HuH-7 (cell line): ENCODE measurements at regions not wholly inside any gene's neighbourhood (a gene's known extent, or its start where the extent isn't known, plus 50 kb on each side); places are given as distances from the start of the nearest gene placed in this dataset.
"Not testable (repeated sequence)": the region's sequence is repeated elsewhere in the genome, so short reads cannot be mapped to it uniquely, and the experiment has no call there.

ENCODE experiments used
- DNase-seq: peaks from one replicate; pipeline ENCODE4 v3.0.0; 2011; ENCODE audit warnings: low spot score

DNA sequence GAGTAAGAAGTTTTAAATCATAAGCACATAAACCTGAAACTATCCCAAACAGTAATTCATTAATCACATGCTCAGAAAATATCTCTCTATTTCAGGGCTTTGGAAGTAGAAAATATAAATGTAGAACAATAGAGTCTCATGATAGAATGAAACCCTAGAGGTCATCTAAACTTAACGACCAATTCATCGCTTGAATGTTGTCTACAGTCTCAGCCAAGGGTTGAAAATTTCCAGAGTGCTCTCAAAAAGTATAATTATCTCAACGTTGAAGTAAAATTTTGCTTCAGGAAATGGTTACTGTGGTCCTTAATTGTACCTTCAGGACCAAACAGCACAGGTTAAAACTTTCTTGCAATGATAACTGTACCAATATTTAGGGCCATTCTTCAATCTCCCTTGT lies 1053.6 kb upstream of the SEL1L start:
- DNase-seq, result no peak

DNA sequence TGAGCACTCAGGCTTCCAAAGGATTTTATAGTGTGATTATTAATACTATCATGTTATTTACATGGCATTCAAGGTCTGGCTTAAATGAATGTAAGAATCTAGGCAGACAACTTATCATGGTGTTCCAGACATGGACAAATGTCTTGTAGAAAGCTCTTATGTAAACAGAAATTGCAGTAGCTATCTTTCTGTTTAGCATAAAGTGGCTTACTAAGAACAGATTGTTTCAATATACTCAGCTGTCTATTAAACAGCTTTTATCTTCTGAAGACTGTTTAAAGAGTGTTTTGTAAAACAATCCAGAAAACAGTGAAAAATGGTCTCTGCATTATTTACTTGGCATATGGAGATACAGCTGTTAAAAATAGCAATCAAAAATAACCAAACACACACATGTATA lies 1061.8 kb upstream of the SEL1L start:
- no peak for DNase-seq

DNA sequence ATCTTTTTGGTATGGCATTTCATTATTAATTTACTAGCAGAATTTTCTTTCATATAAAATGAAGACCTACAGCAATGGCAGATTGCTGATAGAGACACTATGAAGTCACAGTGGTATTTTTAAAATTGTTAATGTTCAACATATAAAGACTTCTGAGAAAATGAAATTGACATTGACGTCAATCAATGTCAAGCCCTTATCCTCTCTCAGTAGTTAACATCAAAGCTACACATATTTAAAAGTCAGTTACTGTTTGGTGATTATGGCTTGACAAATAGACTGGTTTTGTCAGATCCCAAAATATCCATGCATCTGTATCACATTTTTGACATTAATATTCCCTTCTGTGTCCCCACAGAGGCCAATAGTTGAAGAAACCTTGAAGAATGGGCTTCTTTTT lies 1069.1 kb upstream of the SEL1L start:
- no peak for DNase-seq

DNA sequence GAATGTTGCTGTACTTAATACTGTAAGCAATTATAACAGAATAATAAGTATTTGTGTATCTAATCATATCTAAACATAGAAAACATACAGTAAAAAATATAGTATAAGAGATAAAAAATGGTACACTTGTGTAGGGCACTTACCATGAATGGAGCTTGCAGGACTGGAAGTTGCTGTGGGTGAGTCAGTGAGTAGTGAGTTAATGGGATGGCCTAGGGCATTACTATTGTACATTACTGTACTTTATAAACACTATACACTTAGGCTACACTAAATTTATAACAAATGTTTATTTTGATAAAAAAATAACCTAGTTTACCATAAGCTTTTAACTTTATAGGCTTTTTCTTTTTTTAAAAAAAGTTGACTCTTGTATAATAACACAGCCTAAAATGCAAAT lies 1071.2 kb upstream of the SEL1L start:
- DNase-seq, result no peak

DNA sequence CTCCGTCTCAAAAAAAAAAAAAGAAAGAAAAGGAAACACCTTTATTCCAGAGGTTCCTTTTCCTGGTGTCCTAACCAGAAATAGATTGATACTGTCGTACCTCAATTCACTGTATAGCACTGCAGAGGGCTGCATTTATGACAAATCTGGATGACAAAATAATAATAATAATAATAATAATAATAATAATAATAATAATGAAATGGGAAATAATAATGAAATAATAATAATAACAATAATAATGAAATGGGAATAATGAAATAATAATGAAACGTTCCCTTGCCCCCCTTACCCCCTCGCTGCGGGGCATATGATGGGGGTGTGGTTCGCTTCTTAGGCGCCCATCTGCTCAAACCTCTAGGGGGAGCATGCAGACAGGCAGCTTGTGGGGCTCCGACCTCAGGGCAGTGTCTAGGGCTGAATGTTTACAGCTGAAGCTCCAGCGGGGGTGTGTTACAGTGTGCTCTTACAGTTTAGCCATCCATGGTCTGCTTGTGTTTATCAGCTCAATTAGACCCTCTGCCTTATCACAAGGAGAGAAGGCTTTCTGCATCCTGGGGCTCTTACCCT lies 1088.3 kb upstream of the SEL1L start:
- no peak for DNase-seq

DNA sequence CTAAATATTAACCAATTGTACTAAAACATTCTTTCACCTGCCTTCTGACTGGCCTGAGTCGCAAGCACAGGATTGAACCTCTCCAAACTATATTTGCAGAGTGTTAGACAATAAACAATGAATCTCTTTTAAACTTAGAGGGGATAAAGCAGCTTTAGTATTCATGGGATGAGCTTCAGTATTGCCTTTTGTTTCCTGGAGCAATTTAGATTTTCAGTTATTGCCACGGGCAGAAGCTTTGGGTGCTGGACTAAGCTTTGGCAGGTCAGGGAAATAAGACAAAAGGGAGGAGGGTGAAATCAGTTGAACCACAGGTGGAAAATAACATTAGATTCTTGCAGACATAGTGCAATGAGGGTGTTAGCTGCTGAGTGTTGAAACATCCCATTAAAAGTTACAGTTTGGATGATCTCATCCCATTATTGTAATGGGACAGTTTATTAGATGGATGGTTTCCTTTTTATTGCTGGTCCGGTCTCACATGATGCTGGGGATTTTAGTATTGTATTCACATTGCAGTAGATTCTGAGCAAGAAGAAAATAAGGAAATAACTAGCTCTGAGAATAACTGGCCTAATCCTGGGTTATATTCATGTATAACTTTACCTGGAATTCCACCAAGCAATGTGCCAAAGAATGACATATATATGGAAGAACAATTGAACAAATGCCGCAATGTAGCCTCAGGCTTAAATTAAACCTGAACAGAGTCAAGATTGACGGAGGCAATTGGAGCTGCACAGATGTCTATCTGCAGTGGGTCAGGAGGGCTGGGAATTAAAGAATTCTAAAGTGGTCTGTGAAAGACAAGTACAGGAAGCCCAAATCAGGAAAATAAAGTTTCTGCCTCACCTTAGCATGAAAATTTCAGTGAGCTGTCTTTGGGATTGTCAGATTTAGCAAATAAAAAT lies 1092.8 kb upstream of the SEL1L start:
- DNase-seq, result no peak

DNA sequence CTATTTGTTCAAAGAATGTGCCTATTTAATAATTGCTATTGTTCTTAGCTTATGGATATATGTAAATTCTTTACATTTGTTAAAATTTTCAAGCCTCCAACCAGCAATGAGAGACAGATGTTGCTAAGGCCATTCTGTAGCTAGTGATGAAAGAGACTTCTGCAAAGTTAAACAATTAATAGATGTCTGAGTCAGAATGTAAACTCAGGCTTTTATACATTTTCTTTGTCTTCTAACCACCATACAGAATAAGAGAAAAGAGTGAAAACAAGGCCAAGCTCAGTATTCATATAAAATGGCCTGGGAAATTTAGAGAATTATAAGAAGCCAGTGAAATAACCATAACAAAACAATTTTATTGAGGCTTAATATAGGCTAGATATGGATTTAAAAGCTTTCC lies 1102.3 kb upstream of the SEL1L start:
- DNase-seq, result no peak

DNA sequence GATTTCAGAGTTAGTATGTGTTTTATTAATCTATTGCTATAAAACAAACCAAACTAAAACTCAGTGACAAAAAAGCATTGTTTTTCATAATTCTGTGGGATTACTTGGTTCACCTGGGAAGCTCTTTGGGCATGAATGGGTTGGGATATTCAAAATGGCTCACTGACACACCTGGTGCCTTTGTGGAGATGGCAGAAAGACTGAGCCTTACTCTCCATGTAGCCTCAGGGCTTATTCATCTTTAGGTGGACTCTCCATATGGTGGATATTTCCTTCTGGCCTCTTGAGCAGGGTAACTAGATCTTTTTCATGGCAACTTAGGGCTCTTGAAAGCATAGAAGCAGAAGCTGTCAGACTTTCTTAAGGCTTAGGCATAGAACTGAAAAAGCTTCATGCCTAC lies 1102.8 kb upstream of the SEL1L start:
- no peak for DNase-seq

DNA sequence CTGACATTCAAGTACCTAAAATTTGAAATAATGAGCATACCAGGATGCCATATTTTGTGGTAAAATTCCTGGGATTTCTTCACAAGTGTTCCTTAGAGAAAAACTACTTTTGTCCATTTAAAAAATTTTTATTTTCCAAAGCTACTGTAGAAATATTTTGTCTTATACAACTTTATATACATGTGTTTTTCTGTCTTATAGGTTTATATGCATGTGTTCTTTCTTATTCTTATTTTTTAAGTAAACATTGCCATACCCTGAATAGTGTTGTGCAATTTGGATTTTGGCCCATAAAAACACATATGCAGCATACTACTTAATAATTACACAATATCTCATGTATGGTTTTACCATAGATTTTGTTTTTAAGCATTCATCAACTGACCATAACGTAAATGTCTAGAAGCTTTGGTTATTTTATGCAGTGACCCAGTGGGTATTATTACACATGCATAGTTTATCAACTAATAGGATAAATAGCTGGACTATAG lies 1107.4 kb upstream of the SEL1L start:
- no peak for DNase-seq

DNA sequence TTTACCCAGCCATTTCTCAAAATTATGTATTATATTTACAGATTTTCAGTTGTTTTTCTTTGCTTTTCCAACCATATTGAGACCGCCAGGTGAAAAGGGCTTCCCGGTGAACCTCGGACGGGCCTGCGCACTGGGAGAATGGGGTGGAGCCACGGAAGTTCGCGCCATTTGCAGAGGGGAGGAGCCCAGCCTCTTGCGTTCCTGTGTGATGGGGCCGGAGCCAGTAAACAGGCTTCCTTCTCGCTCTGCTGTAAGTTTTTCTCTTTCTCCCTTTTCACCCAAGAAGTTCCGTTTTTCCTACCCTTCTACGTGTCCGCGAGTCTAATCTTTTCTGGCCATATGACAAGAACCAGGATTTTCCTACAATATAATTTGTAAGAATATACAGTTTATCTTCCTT lies 1108.8 kb upstream of the SEL1L start:
- peak; percentile 6 for DNase-seq

DNA sequence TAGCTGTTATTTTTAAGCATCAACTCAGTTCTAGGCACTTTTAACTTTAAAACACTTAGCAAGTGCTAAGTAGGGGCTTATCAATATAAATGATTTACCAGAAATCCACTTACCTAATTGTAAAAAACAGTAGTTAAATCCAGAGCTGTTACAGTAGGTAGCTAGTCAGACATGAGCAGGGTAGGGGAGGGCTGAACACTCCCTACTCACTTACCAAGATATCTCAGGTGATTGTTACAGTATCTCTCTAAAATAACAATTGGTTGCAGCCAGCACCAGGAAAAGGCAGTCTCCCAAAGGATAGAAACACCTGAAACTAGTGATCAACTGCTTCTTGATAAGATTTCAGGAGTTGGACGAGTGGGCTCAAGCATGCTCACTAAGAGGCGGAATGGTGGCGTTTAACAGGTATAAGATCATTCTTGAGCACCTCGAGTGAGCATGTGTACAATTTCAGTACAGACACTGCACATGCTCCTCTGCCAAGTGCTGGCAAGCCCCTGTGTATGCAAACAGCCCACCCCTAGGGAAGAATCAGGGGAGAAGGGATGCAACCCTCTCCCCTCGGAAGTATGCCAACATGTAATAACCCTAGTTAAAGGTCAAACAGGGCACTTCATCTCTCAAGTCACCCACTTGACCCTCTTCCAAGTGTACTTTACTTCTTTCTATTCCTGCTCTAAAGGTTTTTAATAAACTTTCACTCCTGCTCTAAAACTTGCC lies 1113.6 kb upstream of the SEL1L start:
- DNase-seq, result no peak

DNA sequence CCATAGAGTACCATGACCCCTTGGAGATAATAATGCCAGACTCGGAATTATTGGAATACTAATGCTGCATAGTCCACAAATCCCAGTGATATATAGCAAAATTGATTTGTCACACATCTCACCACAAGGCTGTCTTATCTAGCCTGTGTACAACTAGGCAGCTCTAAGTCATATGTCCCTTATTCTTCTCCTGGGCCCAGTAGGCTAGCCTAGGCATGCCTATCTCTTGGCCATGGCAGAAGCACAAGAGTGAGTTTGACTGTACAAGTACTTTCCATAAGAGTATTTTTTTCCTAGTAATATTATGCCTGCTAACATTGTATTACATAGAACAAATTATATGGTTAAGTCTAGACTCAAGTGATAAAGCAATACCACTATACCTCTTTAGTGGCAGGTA lies 1122.1 kb upstream of the SEL1L start:
- DNase-seq, result no peak

DNA sequence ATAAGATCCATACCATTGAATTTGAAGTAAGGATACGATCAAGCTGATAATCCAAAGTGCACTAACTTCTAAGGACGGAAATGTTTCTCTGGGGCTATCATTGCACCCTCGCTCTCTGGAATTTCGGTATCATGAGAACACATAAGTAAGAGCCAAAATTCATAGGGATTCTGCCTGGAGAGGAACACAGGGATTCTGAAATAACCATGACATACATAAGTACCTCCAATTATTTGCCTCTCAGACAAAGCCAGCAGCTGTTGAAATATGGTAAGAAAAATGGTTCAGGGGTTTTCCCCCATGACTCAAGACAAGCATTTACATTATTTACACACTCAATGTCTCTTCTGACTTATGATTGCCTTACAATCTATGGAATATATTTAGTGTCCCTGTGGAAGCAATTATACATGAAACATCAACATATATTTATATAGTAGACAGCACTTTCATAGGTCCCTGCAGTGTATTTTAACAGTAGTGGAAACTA lies 1123.6 kb upstream of the SEL1L start:
- DNase-seq, result no peak

DNA sequence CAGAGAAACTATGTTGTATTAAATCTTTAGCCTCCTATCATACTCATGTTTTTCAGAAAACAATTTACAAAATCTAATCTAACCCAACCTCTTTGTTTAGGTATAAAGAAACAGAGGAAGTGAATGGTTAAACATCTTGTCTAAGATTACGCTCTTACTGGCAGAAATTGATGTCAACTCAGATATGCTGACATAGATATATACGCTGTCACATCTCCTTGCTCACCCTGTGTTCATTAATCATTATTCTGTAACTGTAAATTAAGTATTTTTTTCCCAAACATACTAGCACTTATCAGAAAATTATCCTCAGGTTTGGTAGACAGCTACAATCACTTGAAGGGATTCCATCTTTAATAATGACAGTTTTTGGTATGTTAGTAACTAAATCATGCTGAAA lies 1127.6 kb upstream of the SEL1L start:
- DNase-seq, result no peak

DNA sequence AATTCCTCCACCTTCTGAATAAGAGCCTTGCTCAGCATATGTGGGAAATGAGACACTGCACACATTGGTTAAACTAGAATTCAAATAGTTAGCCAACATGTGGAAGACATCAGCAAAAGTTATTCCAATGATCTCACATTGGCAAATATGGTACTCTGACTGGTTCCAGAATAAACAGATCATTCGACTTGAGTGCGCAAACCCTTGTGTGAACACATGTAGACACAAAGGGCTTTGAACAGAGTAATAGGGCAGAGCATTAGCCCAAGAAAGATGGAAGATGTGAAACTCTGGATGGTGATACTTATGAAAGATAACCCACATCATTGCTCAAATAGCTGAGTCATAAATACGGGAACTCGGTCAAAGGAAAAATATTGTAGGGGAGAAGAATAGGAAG lies 1133.4 kb upstream of the SEL1L start:
- DNase-seq, result no peak

DNA sequence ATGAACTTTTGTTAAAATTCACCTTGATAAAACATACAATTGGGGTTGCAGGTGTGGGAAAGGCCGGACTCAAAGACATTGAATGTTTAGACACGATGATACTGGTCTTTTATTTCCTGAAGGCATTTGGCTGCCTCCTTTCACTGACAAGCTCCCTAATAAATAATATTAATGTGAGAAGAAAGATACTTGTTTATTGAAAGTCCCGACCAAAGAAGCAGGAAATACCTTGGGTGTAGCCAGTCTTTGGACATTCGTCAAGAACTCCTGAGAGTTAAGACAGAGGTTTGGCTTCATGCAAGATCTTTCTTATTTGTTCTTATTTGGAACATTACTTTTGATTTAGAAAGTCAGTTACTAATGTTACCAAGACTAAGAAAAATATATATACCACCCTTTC lies 1133.8 kb upstream of the SEL1L start:
- DNase-seq, result no peak

DNA sequence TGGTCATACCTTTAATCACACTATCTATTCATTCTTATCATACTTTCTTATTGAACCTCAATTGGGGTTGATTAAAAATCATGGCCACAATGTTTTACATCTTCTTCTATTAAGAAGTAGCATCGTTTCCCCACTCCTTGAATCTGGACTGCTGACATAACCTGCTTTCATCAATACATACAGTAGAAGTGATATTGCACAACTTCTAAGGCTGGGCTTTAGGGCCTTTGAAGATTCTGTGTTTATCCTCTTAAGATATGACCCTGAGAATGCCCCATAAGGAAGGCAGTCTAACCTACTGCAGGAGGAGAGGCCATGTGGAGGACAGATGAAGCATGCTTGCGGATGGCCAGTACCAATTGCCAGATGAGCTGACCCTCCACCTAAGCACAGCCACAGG lies 1142.8 kb upstream of the SEL1L start:
- no peak for DNase-seq

DNA sequence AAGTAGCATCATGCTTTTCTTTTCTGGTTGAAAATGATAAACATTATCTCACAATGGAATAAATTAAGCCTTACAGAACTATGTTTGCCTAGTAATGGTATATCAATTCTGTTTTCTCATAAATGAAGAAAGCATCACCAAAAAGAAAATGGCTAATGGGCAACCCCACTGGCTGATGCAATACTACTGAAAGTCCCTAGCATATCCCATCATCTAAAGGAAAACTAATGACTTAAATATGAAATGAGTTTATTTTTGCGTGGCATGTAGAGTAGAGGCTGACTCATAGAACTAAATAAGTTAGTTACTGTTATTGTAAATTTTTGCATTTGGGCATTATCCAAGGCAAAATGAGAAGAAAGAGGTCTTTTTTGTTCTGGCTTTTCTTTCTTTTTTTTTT lies 1156.3 kb upstream of the SEL1L start:
- no peak for DNase-seq

DNA sequence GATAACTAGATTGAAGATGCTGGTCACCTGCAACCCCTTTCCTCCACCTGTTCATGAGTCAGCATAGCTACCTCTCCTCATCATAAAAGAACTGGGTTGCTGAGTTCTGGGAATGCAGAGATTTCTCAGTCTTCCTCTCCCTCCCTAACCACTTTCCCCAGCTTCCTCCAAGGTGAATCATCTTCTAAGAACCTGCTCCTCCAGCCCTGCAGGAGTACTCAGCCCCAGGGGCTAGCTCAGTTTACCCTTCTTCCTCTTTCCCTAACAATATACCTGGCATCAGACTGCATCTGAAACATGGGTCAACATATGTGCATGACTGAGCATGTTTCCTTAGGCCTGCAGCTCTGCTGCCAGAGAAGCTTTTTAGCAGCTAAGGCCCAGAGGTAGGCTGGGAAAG lies 1157.5 kb upstream of the SEL1L start:
- DNase-seq, result not testable (repeated sequence)

DNA sequence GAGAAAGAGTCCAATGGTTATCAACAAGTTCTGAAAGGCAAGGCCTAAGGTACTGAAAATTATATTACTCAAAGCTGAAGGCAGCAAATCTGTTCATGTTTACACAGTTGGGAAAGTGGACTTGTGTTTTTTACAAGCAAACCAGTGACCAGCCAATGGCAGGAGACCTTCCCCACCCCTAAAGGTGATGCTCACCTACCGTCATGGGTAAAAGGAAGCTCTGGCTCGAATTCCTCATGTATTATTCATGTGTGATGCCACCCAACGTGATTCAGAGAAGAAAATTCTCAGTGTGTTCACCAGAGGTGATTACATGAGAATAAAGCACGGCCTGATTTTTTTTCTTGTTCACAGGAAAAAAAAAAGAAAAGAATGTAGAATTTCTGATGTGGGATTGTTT lies 1161.2 kb upstream of the SEL1L start:
- DNase-seq, result no peak

DNA sequence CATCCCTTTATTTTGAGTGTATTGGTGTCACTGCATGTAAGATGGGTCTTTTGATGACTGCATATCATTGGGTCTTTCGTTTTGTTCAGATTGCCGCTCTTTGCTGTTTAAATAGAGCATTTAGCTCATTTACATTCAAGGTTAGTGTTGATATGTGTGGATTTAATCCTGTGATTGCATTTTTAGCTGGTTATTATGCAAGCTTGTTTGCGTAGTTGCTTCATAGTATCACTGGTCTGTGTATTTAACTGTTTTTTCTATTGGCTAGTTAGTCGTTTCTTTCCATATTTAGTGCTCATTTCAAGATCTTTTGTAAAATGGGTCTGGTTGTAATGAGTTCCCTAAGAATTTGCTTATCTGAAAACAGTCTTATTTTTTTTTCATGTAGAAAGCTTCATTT lies 1170.6 kb upstream of the SEL1L start:
- DNase-seq, result no peak

DNA sequence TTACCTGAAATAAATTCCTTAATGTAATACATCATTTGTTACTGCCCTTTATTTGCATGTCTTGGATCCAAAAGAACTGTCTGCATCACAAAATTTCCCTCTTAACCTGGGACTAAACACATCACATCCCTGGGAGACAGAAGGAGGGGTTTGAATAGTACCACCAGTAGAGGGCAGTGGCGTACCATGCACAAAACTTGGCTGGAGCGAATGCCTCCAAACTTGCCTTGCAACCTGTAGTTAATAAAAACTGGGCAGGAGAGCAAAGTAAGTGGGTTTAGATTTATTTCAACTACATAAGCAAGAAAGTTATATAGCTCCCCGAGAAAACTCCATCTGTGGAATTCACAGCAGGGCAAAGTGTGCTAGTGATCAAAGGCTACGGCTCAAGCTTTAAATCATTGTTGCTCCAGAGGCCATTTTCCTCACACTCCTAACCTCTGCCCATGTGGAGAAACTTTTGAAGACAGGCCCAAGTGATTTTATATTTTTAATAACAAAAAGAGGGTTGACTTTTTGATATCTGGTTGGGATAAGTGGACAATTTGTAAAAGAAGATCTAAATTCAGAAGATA lies 1176.7 kb upstream of the SEL1L start:
- peak; percentile 45 for DNase-seq

DNA sequence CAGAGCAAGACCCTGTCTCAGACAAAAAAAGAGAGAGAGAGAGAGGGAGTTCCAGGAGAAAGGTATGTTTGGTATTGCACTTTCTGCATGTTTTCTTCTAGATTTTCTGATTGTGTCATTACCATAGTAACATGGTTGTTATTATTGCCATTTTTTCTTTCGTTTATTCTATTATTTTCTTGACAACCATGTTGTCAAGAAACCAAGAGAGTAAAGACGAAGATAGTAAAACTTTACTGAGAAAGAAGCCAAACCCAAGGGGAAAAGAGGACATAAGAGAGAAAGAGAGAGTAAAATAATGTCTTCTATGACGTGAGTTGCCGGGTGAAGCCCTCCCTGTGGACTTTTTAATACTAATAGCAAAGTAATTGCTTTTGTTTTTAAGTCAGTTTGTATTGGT lies 1186.0 kb upstream of the SEL1L start:
- DNase-seq, result no peak
